Endodermal cell (in vitro differentiated cells): ENCODE measurements at regions not wholly inside any gene's neighbourhood (a gene's known extent, or its start where the extent isn't known, plus 50 kb on each side); places are given as distances from the start of the nearest gene placed in this dataset.

Experiments used
- DNase-seq: peaks from one replicate; pipeline ENCODE4 v3.0.0-alpha.2; 2017
- H3K27ac ChIP-seq: 2 replicates; pipeline ENCODE4 v1.5.1; 2013; ENCODE audit warnings: mild to moderate bottlenecking, low read depth, low read length, moderate library complexity
- H3K27me3 ChIP-seq: 2 replicates; pipeline ENCODE4 v1.6.1; 2013; ENCODE audit warnings: mild to moderate bottlenecking, low read length, moderate library complexity; ENCODE audit not compliant: insufficient read depth, control insufficient read depth, poor library complexity, severe bottlenecking
- H3K36me3 ChIP-seq: 2 replicates; pipeline ENCODE4 v1.7.0; 2013; ENCODE audit warnings: mild to moderate bottlenecking, low read length, moderate library complexity; ENCODE audit not compliant: control insufficient read depth, insufficient read depth
- H3K4me1 ChIP-seq: one replicate; pipeline ENCODE4 v1.7.0; 2013; ENCODE audit warnings: low read length; ENCODE audit not compliant: control insufficient read depth, insufficient read depth
- H3K4me3 ChIP-seq: 2 replicates; pipeline ENCODE4 v1.5.1; 2013; ENCODE audit warnings: mild to moderate bottlenecking, low read length, moderate library complexity
- H3K9ac ChIP-seq: 2 replicates; pipeline ENCODE4 v1.6.1; 2013; ENCODE audit warnings: mild to moderate bottlenecking, low read length, moderate library complexity; ENCODE audit not compliant: poor library complexity, severe bottlenecking; ENCODE audit errors: extremely low read depth
- H3K9me3 ChIP-seq: 2 replicates; pipeline ENCODE4 v1.6.1; 2013; ENCODE audit warnings: mild to moderate bottlenecking, low read length, moderate library complexity; ENCODE audit not compliant: control insufficient read depth
- H3K27ac Mint-ChIP-seq: 2 replicates; pipeline ENCODE4 v1.8.0; 2020; ENCODE audit warnings: mixed read lengths
- H3K27me3 Mint-ChIP-seq: 2 replicates; pipeline ENCODE4 v1.8.0; 2021; ENCODE audit warnings: mild to moderate bottlenecking, mixed read lengths; ENCODE audit not compliant: insufficient read depth
- H3K36me3 Mint-ChIP-seq: 2 replicates; pipeline ENCODE4 v1.8.0; 2020; ENCODE audit warnings: low read depth, mixed read lengths
- H3K4me1 Mint-ChIP-seq: 2 replicates; pipeline ENCODE4 v1.8.0; 2020; ENCODE audit warnings: mixed read lengths
- H3K4me3 Mint-ChIP-seq: 2 replicates; pipeline ENCODE4 v1.8.0; 2020; ENCODE audit warnings: mild to moderate bottlenecking, moderate library complexity, mixed read lengths
- H3K9me3 Mint-ChIP-seq: 2 replicates; pipeline ENCODE4 v1.8.0; 2020; ENCODE audit warnings: mild to moderate bottlenecking, mixed read lengths
- WGBS, 2 experiments: methylation state at CpG; one replicate each; pipeline versions ENCODE4 v1.1.5 to v1.1.7; 2013; ENCODE audit warnings: missing lambda C conversion rate in 2 of 2, mixed read lengths in 1 of 2; ENCODE audit not compliant: insufficient coverage in 1 of 2, insufficient read length in 1 of 2; 5-methylcytosine and 5-hydroxymethylcytosine counted together
- TF ChIP-seq, protein P1 (sequence below): fragments of 200-600 bp; sonication (generic); conservative IDR thresholded peaks from 2 replicates; pipeline ENCODE4 v1.5.0; 2021; ENCODE audit warnings: antibody characterized with exemption, mild to moderate bottlenecking

DNA sequence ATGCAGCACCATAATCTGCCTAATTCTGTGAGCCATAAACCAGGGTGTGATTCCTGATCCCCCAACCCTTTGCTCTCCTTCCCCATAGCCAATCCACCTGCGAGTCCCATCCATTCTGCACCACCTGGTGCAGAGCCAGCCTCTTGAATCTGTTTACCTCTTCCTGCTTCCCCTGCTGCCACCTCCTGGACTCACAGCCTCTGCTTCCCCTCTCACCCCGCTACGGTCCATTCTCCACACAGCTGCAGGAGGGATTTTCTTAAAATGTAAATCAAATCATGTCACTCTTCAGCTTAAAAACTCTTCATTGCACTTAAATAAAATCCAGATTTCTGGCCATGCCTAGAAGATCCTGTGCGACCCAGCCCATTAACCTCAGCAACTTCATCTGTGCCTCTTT lies 186.7 kb downstream of the FOXD2 start:
- Histone ChIP-seq H3K9ac (no peak overlapping the region), H3K27me3 (peaks cover 24% of the 10 kb centered on the region), H3K27ac (no peak overlapping the region), H3K36me3 (no peaks in the 10 kb centered on the region), H3K4me1 (no peaks in the 10 kb centered on the region), H3K4me3 (no peak overlapping the region), H3K9me3 (no peaks in the 10 kb centered on the region)
- Mint-ChIP-seq H3K27me3 (peaks cover 19% of the 10 kb centered on the region), H3K4me3 (no peak overlapping the region), H3K9me3 (no peaks in the 10 kb centered on the region), H3K4me1 (peaks cover 3% of the 10 kb centered on the region), H3K27ac (no peak overlapping the region), H3K36me3 (no peaks in the 10 kb centered on the region)
- TF ChIP-seq, protein P1, sequence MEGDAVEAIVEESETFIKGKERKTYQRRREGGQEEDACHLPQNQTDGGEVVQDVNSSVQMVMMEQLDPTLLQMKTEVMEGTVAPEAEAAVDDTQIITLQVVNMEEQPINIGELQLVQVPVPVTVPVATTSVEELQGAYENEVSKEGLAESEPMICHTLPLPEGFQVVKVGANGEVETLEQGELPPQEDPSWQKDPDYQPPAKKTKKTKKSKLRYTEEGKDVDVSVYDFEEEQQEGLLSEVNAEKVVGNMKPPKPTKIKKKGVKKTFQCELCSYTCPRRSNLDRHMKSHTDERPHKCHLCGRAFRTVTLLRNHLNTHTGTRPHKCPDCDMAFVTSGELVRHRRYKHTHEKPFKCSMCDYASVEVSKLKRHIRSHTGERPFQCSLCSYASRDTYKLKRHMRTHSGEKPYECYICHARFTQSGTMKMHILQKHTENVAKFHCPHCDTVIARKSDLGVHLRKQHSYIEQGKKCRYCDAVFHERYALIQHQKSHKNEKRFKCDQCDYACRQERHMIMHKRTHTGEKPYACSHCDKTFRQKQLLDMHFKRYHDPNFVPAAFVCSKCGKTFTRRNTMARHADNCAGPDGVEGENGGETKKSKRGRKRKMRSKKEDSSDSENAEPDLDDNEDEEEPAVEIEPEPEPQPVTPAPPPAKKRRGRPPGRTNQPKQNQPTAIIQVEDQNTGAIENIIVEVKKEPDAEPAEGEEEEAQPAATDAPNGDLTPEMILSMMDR = peak; percentile 93
- DNase-seq = peak; percentile 91
- 38 to 56% methylated on average over 4 of the region's 4 CpGs for WGBS, 2 experiments

DNA sequence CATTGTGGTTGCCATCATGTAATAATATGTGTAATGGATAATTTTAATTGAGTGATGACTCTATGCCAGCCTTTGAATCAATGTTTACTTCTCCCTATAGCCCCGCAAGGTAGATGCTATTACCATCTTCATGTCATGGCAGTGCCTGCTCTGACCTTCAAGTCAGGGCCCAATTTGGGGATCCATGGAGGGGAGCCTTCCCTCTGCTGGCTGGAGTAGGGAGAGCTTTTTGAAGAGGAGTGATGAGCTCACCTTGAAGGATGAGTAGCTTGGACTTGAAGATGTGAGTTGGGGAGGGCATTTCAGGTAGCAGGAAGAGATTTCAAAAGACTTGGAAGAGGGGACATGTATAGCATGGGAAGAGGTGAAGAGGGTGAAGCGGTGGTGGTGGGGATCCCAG lies 189.2 kb downstream of the FOXD2 start:
- peaks cover 1% of the 10 kb centered on the region for H3K4me1 Mint-ChIP-seq
- H3K27me3 Mint-ChIP-seq = peaks cover 18% of the 10 kb centered on the region
- Histone ChIP-seq H3K4me3 (no peak overlapping the region), H3K27ac (no peak overlapping the region), H3K27me3 (peaks cover 29% of the 10 kb centered on the region), H3K9ac (no peak overlapping the region), H3K4me1 (no peaks in the 10 kb centered on the region), H3K36me3 (no peaks in the 10 kb centered on the region), H3K9me3 (no peaks in the 10 kb centered on the region)
- 80 to 89% methylated on average over 1 to 2 of the region's 2 CpGs for WGBS, 2 experiments
- TF ChIP-seq, protein P1 = peak; percentile 68
- H3K36me3 Mint-ChIP-seq = no peaks in the 10 kb centered on the region
- no peaks in the 10 kb centered on the region for H3K9me3 Mint-ChIP-seq
- DNase-seq = peak; percentile 75
- H3K27ac Mint-ChIP-seq = no peak overlapping the region
- H3K4me3 Mint-ChIP-seq = no peak overlapping the region

DNA sequence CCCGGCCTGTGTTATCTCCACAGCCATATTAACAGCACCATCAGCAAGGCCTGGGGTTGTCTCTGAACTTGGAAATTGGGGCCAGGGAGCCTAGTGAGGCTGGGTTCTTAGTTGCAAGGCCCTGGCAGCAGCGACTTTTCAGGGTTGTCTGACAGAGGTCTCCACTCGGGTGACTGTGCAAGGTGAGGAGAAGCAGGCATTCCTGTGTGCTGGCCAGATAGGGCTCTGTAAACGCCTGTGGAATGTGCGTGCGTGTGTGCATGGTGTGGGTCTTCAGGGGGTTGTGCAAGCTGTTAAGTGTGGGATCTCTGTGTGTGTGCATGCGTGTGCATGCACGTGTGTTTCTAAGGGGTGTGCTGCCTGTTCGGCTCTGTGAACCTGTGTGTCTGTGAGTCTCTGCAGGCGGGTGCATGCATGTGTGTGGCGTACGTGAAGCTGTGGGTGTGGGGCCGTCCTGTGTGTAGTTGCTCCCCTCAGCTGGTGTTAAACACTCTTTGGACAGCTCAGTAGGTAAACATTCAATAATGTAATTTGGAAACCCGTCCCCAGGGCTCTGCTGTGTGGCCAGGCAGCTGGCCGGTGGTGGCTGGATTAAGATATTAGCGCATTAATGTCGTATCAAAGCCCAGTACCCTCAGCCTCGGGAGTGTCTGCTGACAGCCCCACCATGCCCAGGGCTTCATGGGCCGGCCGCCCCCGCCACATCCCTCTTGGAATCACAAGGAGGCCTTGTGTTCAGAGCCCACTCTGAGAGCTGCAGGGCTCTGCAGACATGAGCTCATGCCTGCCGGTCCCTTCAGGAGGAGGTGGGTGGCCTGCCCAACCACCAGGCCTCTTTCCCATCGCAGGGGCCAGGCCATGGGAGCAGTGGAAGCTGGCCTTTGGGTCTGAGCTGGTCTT lies 189.9 kb downstream of the FOXD2 start:
- Mint-ChIP-seq H3K27me3 (peaks cover 16% of the 10 kb centered on the region), H3K27ac (no peak overlapping the region), H3K4me1 (peaks cover 1% of the 10 kb centered on the region), H3K9me3 (no peaks in the 10 kb centered on the region), H3K4me3 (no peak overlapping the region), H3K36me3 (no peaks in the 10 kb centered on the region)
- H3K36me3 ChIP-seq = no peaks in the 10 kb centered on the region
- DNase-seq = peak; percentile 38
- H3K27me3 ChIP-seq = peaks cover 22% of the 10 kb centered on the region
- no peak overlapping the region for H3K9ac ChIP-seq
- no peaks in the 10 kb centered on the region for H3K4me1 ChIP-seq
- TF ChIP-seq, protein P1 = no peak
- H3K4me3 ChIP-seq = no peak overlapping the region
- WGBS, 2 experiments = 91% methylated on average over 10 to 23 of the region's 23 CpGs
- no peak overlapping the region for H3K27ac ChIP-seq
- H3K9me3 ChIP-seq = no peaks in the 10 kb centered on the region
